GM12873 (cell line): ENCODE measurements at regions not wholly inside any gene's neighbourhood (a gene's known extent, or its start where the extent isn't known, plus 50 kb on each side); places are given as distances from the start of the nearest gene placed in this dataset.
A peak's percentile ranks its signal among the peaks of the same experiment; 100 is the strongest.

Source experiments
- TF ChIP-seq, protein P1 (sequence below): IDR thresholded peaks from 2 replicates; pipeline ENCODE4 v1.5.1; 2012; ENCODE audit warnings: low read depth, mild to moderate bottlenecking, moderate library complexity, low read length, control low read depth; ENCODE audit not compliant: insufficient read depth; ENCODE audit errors: missing control alignments

DNA sequence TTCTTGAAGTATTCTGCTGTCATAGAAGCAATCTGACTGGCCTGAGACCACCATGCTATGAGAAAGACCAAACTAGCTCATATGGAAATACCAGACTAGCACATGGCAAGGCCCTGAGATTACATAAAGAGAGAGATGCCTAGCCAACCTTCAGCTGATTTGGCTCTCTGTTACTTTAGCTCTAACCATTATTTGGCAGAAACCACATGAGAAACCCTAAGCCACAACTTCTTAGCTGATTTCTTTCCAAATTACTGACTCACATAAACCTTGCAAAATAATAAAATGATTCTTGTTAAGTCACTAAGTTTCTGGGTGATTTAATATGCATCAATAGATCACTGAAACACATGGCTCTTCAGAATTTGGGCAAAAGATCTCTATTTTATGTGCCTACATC, 295.0 kb upstream of the ZNF521 start:
- TF ChIP-seq, protein P1, sequence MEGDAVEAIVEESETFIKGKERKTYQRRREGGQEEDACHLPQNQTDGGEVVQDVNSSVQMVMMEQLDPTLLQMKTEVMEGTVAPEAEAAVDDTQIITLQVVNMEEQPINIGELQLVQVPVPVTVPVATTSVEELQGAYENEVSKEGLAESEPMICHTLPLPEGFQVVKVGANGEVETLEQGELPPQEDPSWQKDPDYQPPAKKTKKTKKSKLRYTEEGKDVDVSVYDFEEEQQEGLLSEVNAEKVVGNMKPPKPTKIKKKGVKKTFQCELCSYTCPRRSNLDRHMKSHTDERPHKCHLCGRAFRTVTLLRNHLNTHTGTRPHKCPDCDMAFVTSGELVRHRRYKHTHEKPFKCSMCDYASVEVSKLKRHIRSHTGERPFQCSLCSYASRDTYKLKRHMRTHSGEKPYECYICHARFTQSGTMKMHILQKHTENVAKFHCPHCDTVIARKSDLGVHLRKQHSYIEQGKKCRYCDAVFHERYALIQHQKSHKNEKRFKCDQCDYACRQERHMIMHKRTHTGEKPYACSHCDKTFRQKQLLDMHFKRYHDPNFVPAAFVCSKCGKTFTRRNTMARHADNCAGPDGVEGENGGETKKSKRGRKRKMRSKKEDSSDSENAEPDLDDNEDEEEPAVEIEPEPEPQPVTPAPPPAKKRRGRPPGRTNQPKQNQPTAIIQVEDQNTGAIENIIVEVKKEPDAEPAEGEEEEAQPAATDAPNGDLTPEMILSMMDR: no peak

DNA sequence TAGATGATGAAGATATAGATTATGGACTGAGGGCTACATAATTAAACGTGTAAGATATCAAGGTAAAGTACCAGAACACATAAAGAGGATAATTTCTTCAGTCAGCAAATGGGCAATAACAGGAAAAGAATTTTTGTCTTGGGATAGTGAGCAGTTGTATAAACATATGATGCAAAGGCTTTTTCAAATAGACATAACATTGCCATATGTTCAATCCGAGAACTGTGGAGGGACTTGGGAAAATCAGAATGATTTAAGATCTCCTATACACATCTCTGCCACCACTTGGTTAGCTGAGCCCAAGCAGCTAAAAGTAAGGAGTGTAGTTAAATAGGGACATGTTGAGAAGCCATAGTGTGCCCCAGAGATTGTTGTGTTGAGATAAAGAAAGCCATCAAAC, 287.6 kb upstream of the ZNF521 start:
- TF ChIP-seq, protein P1: no peak

DNA sequence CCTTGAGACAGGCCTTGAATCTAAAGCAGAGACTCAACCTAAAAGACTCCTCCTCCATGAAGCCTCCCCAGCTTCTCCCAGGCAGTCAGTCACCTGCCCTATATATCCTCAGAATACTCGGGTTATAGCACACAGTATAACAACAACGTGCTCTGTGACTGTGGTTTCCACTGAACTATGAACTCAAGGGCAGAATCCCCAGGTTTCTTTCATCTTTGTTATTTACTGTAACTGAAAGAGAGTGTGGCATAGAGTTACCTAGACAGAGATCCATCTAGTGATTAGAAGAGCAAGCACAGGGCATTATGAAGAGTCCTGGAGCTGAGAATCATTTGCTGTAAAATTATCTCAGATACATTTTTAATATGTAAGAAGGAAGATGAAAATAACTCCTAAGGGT, 281.6 kb upstream of the ZNF521 start:
- TF ChIP-seq, protein P1: no peak

DNA sequence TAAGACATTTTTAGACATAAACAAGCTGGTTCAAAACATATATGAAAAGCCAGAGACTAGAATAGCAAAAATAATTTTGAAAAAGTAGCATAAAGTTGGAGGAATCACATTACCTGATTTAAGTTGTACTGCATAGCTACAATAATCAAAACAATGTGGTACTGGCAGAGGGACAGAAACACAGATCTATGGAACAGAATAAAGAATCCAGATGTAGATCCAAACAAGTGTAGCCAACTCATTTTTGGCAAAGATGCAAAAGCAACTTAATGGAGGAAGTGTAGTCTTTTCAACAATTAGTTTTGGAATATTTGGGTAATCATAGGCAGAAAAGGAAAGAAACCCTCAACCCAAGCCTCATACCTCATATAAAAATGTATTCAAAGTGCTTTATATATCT, 278.7 kb upstream of the ZNF521 start:
- TF ChIP-seq, protein P1: no peak

DNA sequence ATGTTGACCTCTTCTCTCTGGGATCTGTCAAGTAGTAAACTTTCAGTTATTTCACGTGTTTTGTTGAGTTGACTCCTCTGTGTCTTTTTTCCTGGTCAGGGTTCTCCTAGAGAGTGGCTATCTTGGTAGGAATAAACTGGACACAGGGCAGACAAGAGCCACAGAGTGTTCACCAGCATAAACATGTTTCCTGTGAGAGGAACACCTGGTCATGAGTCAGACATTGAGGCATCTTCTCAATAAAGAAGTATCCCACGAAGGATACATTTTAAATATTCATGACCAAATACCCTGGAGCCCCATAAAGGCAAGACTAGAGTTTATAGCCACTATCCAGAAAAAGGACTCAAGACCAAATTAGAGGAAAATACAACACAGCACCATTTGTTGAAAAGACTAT, 269.7 kb upstream of the ZNF521 start:
- TF ChIP-seq, protein P1: no peak

DNA sequence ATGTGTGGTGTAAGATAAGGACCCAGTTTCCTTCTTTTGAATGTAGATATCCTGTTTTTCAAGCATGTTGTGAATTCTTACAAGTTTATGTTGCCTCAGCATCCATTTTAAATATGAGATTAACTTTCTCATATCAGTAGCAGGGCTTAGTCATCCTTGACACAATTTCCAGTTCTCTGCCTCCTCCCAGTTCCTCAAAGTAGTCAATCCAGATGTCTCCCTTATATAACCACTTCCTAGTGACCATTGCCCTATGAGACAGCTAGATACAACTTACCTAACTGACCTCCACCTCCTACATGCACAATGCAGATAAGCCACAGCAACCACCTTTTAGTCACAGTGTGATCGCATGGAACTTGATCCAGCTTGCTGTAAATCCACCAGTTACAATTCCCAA, 269.2 kb upstream of the ZNF521 start:
- TF ChIP-seq, protein P1: no peak

DNA sequence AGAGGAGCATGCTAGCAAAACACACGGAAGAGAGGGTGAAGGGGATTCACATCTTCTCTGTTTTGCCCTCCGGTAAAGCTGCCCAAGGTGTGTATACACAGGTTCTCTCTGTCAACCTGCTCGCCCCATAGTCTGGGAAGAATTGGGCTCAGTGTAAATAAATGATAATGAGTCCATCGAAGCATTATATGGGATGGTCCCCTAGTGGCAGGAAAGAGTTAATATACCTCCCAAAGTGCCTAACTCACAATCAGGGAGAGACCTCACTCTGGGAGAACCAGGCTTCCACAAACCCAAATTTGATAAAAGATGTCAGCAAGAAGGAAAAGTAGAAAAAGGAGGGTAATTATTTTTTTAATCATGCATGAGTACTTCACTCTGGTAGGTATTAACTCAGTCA, 262.2 kb upstream of the ZNF521 start:
- TF ChIP-seq, protein P1: peak; percentile 21

DNA sequence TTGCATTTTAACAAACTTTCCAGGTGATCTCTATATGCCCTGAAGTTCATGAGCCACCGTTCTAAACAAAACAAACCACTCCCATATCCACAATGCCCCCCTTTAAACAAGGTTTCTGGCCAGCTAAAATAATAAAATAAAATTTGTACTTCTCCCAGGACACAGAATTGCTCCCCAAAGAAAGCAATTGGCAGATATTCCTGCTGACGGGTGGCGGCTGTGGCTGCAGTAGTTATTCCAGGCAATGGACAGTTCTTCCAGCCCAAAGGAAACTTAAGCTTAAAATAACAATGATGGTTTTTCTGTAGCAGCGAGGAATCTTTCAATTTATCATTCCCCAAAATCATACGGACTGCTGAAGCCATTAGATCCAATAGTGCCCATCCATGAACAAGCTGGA, 260.5 kb upstream of the ZNF521 start:
- TF ChIP-seq, protein P1: no peak
